ENCODE measurements at regions not wholly inside any gene's neighbourhood (a gene's known extent, or its start where the extent isn't known, plus 50 kb on each side); places are given as distances from the start of the nearest gene placed in this dataset.
A peak's percentile ranks its signal among the peaks of the same experiment; 100 is the strongest.

DNA sequence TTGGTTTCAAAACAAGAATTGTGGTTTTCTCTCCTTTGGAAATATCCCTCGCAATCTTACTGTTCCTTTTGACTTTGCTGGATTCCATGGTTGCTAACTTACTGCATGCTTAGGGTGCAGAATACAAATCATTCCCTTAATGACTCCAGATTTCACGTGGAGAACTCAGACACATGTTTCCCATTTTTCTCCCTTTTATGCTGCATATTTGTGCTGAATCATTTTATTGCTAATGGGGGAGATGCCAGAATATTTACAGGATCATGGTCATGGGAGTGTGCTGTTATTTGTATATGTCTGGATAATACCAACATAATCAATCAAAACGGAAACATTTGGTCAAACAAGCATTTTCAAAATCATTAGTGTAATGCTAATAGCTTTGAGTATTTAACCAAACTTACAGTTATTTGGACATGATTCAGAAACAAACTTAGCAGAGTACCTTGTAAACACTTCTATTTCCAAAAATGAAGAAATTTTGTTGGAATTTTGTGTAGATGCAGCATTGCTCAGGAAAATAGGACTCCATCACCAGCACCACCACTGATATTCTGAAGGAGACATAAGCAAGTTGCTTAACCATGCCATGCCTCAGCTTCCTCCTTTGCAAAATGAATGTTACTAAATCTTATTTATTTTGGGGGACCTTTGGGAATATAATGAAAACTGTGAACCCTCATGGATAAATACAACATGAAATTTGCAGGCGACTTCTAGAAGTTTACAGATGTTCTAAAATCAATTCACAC, 122.5 kb upstream of the RND3 start:
- peak; percentile 99 for FAIRE-seq

DNA sequence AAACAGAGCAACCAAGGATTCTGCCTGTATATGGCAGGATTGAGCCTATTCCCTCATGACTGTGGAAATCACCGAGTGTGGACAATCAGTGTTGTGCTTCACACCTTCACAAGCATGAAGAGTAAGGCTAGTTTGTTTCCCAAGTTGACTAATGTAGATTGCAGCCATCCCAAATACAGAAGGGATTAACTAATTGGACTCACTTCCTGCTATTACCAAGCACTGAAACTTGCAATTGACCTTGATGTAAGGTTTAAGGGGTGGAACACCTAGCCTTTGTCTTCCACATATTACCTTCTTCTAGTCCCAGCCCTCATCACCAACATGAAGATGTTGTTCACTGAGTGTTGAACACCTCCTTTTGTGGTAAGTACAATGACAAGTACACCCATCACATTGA, 120.9 kb upstream of the RND3 start:
- no peak for FAIRE-seq

DNA sequence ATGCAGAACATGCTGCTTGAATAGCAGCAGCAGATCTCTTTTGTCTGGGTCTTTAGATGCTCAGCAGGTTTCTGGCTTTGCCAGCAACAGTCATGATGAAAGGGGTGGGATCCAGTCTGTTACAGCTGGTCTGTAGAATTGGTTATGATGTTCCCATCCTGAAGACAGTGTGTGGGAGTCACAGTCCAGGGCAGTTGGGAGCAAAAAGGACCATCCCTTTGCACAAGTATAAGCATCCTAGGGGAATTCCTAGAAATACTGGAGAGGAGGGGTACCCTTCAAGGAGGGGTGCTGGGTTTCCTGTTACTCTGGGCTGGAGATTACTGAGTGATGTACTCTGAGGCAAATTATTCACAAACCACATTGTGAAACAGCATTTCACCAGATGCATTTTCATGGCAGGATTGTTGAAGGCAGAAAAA, 119.9 kb upstream of the RND3 start:
- no peak for FAIRE-seq

DNA sequence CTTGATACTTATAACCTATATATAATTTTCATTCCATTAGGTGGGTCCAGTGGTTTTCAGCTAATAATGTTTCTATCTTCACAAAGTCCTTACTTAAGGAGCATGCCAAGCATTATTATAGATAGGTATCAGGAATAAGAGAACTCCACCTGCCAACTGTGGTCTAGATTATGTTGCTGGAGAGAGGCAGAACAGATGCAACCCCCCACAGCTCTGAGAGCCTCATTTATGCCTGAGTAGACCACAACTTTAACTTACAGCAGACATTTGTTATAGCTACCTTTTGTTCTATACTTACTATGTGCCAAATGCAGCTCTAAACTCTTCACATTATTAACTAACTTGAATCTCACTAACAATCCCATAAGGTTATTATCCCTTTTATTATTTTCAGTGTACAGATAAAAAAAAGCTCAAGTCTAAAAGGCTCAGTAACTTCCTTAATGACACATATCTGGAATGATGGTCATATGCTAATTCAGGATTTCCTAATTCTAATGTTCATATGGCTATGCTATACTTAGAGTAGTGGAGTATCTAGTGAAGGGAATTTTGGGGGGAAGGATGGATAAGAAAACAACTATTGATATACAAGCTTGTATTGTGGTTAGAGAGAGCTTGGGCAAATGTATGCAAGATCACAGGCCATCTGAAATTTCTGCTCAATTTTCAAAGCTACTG, 119.1 kb upstream of the RND3 start:
- FAIRE-seq: no peak

DNA sequence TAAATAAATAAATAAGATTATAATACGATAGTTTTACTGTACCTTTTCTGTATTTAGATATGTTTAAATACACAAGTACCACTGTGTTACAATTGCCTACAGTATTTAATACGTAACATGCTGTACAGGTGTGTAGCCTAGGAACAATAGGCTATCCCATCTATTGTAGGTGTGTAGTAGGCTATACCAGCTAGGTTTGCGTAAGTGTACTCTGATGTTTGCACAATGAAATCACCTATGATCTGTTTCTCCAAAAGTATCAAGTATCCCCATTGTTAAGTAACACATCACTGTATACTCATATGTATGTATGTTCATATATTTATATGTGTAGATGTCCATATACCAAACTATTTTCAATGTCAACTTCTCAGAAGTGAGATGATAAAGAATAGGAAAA, 118.2 kb upstream of the RND3 start:
- FAIRE-seq: no peak

DNA sequence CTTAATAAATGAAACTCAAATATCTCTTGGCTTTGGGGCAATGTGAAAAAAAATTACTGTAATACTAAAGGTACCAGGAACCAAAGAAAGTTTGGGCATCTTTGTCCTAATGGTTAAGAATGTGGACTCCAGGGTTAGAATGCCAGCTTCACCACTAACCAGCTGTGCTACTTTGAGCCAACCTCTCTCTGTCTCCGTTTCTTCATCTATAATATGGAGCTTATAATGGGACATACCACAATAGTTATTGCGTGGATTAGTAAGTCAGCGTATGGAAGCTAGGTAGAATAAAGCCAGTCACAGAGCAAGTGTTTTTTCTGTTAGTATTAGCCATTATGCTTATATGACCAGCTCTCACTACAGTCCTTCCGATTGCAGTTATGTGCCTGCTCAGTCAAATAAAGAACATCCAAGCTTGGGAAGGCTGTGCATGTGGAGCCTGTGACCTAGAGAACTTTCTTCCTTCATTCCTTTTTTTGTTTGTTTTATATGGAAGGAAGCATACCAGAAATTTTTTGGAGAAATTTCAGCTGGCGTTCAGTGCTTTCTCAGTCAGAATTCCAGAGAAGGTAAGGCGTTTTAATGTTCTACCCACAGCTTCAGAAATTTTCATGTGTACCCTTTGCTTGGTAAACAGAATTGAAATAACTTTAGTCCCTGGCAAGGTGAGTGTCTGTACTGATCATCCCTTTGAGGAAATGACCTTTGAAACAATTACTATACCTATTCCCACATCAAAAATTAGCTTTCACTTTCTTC, 114.0 kb upstream of the RND3 start:
- FAIRE-seq: peak; percentile 57

DNA sequence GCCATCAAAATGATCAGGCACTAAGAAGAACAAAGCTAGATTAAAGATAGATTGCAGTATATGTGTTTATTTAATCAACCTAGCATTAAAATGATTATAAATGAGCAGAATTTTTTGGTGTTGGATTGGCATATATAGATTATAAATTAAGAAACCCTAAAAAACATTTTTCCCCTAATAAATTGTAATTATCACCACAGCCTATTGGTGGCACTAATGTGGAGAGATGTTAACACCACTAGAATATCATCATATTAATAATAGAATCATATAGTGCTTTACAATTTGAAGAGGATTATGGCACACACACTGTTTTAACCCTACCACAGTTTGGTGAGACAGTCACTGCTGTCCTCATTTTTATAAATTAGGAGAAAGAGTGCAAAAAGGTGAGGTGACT, 112.4 kb upstream of the RND3 start:
- no peak for FAIRE-seq

DNA sequence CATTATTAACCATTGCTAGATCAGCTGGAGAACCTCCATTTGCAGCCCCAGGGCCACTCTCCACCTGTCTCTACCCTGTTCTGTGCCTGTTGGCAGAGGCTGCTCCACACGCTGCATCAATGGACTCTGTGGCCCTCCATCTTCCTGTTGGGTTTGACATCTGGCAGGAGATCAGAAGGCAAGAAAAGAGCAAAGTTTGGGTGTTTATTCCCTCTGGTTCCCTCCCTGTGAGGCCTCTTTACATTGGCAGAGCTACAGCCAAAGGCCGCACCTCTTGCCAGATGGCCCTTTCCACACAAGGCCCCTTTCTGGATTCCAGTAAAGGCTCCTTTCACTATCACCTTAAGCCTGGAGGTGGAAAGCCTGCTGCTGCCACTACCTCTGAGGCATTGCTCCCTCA, 110.9 kb upstream of the RND3 start:
- FAIRE-seq: no peak

DNA sequence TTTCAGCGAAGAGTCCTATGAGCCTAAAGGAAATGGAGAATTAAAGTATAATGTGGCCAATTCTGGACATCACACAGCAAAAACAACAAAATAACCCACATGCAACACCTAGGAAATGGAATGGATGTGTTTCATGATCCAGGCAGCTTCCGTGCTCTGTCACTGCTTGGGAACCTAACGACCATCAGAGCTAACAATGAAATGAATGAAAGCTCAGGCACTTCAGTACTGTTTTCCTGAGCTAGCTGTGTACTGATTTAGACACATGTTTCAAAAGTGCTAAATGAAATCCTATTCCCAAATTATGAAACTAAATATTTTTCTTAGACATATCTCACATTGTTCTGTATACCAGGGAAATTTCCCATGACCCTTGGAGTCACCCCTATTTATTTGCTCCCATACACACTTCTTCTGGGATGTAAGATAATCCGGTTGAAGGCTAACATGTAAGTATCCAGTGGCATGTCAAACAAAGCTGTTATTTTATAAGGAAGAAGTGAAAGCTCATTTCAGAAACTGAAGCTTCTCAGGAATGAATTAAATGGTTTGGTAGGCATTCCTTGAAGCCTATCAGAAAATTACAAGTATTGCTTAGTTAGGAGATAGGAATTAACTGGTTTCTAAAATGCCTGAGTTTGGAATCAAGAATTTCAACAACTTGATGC, 108.5 kb upstream of the RND3 start:
- no peak for FAIRE-seq

DNA sequence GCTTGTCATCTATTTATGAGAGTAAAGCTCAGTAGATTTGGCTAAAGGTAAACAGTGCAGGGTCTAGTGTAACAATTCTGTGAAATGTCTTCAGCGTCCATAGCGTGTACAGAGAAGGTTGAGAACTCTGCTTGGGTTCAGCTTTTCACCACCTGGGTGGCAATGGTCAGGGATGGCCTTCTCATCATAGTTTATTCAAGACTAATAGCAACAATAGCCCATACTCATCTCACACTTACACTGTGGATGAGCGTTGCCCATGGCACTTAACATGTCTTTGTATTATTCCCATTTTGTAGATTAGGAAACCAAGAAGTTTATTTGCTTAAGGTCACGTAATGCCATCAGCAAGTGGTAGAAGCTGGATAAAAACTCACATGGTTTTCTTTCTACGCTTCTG, 106.8 kb upstream of the RND3 start:
- FAIRE-seq: no peak

DNA sequence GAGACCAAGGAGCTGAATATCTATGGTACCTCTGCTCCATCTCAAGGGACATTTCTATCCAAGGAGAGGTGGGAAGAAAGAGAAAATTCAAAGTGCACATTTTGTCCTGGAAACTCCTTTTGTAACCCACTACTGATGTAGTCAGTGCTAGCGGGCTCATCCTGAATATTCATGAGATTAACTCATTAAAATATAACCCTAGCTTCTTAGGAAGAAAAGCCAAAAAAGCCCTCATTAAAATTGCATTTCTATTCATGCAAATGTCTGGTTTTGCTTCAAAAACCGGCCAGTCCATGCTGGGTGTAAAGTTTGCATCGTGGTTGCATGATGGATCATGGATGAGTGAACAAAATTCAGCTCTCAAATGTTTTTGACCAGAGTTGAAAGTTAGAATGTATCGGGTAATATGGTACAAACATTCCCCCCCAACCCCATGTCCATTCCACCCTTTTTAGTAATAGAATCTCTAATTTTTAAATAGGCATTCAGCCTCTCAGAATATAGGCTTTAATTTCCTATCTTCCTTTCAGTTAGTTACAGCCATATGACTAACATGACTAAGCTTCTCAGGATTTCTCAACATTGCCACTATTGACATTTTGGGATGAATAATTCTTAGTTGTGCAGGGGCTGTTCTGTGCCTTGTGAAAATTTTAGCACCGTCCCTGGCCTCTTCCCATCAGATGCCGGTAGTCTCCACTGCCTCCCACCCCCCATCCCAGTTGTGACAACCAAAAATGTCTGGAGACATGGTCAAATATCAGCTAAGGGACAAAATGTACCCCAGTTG, 104.2 kb upstream of the RND3 start:
- no peak for FAIRE-seq

DNA sequence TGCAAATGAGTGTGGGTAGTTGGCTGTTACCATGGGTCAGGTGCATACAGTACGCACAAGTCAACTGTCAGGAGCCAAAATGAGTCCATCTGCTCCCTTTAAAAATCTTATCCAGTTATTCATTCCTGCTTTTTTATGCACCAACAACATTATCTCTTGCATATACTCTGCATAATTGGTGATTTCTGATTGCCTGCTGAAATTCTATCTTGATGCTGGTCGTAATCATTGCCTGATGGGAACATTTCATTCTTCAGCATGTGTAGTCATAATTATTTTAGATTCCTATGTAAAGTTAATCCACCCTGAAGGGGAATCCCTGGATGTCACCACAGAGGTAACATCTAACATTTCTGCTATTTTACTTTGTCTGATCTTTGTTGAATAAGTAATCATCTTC, 102.2 kb upstream of the RND3 start:
- no peak for FAIRE-seq

DNA sequence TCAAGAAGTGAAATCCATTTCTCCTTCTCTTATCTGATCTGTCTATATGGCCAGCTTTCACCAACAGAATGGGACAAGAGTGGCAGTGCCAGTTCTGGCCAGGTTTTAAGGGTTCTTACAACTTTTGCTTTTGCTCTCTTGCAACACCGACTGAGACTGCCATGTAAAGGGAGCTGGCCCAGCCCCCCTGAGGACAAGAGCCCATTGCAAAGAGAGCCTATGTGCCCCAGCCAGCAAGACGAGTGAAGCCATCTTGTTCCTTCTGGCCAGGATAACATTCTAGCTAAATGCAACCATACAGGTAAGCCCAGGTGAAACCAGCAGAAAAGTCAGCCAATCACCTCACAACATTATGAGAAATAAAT, 101.0 kb upstream of the RND3 start:
- no peak for FAIRE-seq

DNA sequence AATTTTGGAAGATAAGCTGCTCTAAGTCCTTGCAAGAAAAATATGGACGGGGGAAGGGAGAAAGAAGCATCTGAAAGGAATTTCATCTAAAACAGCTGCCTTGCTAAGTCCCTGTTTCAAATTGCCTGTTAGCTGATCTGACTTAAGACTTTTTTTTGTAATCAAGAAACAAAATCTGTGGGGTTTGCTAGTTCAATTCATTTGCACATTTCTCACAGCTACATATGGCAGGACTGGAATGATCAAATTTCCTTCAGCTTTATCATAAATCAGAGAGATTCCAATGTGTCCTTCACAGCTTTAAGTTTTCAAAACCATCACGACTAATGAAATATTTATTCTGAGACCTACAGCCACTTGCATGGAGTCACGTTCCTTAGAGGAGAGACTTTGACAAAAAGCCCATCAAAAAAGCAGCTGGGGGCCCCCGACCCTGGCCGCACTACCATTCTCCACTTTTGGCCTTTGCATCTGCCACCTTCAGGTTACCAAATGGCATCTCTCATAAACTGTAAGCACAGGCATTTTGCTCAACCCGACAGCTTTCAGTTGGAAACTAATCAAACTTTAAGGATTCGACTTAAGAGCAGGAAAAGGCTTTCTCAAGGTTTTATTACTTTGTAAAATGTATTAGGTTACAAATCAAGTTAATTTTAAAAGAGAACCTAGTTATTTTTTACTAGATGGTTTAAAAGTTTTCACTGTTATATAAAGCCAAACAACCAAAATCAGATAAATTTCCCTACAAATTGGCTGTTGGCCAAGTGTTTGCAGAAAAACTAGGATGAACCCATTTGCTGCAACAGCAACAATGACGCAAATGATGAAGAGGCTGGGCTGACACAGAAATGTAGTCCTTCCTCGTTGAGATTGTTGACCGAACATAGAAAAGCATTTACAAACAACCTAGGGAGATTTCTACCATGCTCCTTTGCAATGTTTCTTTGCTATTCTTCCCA, 100.4 kb upstream of the RND3 start:
- FAIRE-seq: peak; percentile 85

DNA sequence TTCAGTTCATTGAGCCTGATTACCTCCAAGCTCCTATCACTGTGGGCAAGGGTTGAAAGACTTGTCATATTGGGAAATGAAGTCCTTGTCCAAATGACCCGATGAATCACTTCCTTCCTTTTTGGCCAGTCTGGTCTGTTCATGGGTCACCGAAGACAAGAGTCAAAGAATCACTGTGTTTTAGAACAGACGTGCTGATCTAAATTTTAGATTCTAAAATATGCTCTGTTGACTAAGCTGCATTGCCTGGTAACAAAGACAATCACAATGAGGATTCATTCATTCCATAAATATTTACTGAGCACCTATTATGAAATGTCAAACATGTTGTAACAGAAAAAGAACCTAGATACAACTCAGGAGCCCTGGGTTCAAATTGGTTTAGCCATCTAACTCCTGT, 99.4 kb upstream of the RND3 start:
- no peak for FAIRE-seq

DNA sequence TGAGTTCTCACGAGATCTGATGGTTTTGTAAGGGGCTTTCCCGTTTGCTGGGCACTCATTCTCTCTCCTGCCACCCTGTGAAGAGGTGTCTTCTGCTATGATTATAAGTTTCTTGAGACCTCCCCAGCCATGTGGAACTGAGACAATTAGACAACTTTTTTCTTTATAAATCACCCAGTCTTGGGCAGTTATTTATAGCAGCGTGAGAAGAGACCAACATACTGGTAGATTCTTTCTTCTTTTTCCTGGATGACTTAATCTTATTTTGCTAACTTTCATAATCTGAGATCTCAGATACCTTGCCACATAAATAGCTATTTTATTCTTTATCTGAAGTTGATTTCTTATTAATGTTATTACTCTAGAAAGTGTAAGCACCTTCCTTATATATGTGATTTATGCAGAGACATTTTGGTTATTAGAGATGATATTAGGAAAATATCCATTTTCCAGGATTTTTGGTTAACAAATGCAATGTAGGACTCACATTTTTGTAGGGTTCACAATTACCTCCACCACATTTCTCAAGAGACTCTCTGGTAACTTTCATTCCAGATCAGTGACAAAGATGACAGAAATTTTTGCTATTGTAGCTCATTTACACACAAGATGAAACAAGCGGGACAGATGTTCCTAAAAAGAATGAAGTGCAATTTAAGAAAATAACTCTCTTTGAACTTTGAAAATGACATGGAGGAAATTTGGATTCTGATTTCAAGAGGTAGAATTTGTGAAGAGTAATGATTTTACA, 97.9 kb upstream of the RND3 start:
- FAIRE-seq: no peak

DNA sequence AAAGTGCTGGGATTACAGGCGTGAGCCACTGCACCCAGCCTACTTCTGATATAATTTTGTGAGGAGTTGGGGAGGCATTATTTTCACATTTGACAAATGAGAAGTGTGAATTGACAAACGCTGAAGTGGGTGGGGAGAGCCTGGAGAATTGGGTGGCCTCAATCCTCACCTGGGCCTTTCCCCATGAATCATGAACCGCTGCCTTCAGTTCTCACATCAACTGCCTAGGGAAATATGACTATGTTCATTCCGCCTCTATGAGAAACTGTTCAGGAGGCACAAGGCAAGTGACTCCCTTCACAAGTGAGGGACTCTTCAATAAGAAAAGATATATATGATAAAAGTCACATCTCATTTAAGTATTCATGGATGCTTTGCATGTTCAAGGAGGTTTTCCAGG, 96.6 kb upstream of the RND3 start:
- no peak for FAIRE-seq

DNA sequence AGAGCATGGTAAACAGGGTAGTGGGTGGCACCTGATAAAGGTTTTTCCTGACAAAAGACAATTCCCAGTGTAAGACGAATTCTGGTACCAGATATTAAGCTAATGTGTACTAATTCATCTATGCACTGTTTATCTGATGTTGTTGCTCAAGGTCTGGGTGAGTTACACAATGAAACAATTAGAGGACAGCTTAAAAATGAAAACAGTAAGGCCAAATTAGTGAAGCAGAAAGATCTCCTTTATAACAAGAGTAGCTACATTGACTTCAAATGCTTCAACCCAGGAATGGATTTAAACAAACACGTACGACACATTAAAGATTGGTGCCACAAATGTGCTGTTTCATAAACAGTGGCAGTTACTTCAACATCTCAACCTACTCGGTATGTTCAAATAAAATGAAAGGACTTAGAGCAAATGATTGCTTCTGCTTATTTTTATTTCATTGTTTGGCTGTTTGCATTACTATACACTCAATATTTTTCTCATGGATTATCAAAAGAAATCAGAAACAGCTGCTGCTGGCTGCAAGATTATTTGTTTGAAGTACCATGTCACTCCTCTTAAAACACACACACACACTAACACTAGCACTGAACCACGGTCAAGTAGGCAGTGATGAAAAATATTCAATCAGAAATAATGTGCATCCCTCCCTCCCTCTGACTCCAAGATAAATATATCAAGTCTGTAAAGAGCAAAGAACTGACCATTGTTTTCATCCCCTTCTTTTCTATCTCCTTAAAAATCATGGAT, 94.4 kb upstream of the RND3 start:
- FAIRE-seq: peak; percentile 67

DNA sequence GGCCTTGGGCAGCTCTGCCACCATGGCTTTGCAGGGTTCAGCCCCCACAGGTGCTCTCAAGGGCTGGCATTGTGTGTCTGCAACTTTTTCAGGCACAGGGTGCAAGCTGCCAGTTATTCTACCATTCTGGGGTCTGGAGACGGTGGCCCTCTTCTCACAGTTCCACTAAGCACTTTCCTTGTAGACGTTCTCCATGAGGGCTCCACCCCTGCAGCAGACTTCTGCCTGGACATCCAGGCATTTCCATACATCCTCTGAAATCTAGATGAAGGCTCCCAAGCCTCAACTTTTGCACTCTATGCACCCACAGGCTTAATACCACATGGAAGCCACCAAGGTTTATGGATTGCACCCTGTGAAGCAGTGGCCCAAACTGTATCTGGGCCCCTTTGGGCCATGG, 91.0 kb upstream of the RND3 start:
- FAIRE-seq: no peak

DNA sequence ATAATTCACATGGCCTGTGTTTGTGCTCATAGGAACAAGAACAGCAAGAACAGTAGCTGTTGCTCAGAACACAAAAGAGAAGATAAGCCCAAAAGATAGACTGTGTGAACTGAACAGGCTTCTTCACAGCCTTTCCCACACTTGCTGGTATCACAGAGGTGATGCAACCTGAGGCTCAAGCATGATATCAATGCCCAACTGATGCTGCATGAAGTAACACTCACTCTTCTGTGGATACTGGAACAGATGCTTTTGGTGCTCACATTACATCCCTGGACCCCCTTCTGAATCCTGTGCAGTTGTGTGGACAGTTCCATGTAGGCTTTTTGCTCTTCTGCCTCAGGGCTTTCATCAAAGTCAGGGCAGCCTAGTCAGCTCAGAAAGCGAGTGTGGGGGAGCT, 88.4 kb upstream of the RND3 start:
- FAIRE-seq: no peak

Data from endometrium (tissue), 2 donors.